ENCODE measurements at regions not wholly inside any gene's neighbourhood (a gene's known extent, or its start where the extent isn't known, plus 50 kb on each side); places are given as distances from the start of the nearest gene placed in this dataset.
"Not testable (repeated sequence)": the region's sequence is repeated elsewhere in the genome, so short reads cannot be mapped to it uniquely, and the experiment has no call there.

DNA sequence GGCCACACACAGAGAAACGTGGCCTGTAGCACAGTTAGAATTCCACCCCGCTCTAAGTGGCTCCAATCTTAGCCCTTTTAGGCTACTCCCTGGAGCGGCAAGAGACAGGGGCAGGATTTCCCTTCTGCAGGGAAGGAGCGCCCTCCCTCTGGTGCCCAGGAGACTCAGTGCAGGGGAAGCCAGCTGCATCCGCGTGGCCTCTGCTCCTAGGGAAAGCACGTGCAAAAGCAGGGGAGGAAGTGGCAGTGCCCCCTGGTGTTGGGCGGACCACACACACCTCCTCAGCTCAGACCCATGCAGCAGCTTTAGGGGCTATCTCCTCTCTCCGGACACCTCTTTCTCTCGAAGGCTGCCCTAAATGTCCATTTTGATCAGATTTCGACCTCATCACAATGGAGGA is 50.0 kb downstream of the SPRING1 start:
- DNase-seq (ENCODE audit: low spot score), result no peak

DNA sequence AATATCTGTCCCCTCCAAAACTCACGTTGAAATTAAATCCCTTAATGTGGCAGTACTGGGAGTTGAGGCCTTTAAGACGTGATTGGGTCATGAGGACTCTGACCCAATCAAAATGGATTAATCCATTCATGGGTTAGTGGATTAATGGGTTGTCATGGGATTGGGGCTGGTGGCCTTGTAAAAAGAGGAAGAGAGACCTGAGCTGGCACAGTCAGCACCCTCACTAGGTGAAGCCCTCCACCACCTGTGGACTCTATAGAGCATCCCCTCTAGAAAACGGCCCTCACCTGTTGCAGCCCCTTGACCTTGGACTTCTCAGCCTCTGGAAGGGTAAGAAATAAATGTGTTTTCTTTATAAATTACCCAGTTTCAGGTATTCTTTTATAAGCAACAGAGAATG is 53.0 kb downstream of the SPRING1 start:
- DNase-seq (ENCODE audit: low spot score), result no peak

DNA sequence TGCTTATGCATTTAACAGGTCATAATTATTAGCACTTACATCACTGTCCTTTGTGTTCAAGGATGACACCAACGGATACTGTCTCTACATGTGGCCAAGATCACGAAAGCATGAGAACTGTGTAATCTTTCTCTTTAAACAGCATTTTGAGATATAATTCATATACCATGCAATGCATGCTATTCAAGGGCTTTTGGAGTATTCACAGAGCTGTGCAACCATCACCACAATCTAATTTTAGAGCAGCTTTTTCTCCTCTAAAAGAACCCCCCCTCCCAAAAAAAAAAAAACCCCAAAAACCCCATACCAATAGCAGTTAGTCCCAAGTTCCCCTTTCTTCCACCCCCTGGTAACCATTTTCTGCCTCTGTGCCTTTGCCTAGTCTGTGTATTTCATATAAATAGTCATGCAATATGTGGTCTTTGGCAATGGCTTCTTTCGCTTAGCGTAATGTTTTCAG is 60.6 kb downstream of the SPRING1 start:
- no peak for DNase-seq (ENCODE audit: low spot score)

DNA sequence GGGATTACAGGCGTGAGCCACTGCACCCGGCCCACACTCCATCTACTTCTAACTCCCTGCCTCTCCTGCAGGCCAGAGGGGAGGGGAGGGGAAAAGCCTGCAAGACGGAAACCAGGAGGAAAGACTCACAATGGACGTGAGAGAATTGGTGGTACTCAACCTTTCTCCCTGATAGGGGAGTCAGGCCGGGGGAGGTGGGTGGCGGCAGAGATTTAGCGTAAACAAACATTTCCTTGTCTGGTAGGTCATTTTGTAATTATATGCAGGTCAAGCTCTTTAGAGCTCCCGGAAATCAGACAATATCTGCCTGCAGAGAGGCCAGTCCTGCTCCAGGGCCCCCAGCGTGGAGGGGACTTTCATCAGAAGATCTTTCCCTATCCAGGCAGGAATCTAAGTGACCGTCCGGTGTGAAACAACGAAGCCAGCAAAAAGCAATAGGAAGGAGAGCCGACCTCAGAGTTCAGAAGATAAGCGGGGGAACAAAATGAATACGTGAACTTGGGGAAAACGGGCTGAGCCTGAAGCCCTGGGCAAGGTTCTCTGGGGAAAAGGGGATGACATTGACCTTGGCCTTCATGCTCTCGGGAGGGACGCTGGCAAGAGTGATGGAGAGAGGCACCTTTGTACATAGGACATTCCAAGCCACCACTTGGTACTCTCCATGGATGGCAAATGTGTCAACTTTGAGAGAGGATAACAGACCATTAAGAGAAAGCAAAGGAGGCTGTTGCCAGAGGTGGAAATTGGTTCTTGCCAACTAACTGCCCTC is 62.3 kb downstream of the SPRING1 start:
- DNase-seq (ENCODE audit: low spot score), result no peak

DNA sequence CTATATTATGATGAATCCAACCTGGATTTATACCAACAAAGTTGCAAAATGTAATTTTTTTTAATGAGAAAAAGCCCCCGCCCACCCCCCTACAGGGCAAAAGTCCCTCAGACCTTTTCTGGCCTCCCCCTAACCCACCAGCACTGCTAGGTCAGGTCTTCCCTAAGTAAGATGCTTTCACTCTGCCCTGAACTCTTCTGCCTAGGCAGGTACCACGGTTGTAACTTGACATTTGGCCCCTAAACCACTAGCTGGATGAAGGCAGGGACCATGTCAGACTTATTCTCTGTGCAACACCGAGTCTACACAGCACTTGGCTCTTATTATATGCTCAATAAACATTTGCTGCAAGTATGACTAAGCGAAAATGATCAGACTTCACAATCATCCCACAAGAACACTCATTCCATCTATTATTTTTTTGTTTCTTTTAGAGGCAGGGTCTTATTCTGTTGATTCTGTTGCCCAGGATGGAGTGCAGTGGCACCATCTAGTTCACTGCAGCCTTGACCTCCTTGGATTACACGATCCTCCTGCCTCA is 63.2 kb downstream of the SPRING1 start:
- DNase-seq (ENCODE audit: low spot score), result no peak

DNA sequence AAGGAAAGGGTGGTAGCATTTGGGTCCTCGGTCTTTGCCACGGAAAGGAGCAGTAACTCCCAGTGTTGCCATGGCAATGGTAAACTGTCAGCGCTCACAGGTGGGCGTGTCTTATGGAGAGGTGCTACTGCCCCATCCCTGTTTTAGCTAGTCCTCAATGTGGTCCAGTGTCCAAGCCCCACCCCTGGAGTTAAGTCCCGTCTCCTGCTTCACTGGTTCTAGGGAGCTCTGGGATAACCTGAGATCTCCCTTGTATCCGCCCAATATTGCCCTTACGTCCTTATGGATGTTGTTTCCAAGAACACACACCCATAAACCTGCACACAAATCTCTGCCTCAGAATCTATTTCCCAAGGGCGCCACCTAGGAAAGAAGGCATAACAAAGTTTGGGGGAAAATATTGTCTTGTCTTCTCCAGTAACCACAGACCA is 64.2 kb downstream of the SPRING1 start:
- DNase-seq (ENCODE audit: low spot score), result no peak

DNA sequence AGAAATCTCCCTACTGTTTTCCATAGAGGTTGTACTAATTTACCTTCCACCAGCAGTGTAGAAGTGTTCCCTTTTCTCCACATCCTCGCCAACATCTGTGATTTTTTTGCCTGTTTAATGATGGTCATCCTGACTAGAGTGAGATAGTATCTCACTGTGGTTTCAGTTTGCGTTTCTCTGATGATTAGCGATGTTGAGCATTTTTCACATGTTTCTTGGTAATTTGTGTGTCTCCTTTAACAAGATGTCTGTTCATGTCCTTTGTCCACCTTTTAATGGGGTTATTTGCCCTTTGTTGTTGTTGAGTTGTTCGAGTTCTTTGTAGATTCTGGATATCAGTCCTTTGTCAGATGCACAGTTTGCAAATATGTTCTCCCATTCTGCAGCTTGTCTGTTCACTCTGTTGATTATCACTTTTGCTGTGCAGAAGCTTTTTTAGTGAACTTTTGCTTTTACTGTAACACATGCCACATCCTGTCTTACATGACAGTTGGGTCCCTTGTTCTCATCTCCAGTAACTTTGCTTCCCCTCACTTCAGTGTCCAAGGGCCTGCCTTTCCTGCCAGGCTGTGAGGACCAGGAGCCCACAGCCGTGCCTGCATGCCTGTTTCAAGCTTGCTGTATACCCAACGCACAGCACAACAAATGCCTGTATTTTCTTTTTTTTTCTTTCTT is 64.9 kb downstream of the SPRING1 start:
- DNase-seq (ENCODE audit: low spot score), result peak; percentile 46

DNA sequence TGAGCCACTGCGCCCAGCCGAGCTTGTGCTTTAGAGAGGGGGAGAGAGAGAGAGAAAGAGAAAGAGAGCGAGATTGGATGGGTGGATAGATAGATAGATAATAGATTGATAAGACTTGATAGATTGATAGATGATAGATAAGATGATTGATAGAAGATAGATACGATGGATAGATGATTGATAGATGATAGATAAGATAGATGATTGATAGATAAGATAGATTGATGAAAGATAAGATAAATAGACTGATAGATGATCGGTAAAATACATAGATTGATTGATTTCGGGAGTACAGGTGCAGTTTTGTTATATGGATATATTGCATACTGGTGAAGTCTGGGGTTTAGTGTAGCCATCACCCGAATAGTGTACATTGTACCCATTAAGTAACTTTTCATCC is 65.9 kb downstream of the SPRING1 start:
- DNase-seq (ENCODE audit: low spot score), result no peak

DNA sequence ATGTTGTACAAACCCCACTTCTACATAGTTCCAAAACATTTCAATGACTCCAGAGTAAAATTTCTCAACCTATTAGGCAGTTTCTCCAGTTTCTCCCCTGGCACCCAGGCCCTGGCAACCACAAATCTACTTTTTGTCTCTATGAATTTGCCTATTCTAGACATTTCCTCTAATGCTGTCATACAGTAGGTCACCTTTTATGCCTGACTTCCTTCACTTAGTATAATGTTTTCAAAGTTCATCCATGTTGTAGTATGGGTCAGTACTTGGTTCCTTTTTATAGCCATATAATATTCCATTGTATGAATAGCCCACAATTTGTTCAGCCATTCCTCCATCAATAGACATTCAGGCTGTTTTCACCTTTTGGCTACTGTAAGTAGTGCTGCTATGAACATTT is 67.0 kb downstream of the SPRING1 start:
- DNase-seq (ENCODE audit: low spot score), result no peak

DNA sequence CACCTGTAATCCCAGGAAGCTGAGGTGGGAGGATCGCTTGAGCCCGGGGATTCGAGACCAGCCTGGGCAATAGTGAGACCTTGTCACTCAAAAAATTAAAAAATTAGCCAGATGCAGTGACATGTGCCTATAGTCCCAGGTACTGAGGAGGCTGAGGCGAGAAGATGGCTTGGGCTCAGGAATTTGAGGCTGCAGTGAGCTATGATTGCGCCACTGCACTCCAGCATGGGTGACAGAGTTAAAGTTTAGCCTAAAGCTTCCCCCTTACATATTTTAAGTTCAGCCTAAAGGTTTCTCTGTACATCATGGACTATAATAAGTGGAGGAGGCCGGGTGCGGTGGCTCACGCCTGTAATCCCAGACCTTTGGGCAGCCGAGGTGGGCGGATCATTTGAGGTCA is 70.1 kb downstream of the SPRING1 start:
- no peak for DNase-seq (ENCODE audit: low spot score)

DNA sequence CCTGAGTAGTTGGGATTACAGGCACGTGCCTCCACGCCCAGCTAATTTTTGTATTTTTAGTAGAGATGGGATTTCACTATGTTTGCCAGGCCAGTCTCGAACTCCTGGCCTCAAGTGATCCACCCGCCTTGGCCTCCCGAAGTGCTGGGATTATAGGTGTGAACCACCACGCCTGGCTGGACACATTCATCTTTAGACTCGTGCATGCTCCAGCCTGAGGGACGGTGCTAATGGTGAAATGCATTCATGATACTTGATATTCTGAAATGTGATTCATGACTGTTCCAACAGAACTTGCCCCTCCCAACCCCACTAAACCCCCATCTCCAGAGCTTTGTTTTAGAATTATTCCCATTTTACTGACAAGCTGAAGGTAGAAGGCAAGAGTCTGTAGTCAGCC is 71.0 kb downstream of the SPRING1 start:
- not testable (repeated sequence) for DNase-seq (ENCODE audit: low spot score)

DNA sequence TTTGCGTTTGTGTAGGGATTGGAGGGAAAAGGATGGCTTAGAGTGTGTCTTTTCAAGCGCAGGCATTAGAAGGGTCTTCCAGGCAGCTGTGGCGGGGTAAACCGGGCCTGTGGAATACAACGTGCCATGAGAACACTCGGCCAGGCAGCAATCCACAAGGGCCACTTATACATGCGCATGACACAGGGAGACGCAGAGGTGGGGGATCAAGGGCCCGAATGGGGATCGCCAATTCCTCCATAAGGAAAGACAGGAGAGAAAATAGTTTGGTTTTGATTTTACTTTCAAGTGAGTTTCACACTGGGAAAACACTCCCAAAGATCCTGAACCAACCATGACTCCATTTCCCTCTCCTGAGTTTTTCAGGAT is 71.6 kb downstream of the SPRING1 start:
- no peak for DNase-seq (ENCODE audit: low spot score)

DNA sequence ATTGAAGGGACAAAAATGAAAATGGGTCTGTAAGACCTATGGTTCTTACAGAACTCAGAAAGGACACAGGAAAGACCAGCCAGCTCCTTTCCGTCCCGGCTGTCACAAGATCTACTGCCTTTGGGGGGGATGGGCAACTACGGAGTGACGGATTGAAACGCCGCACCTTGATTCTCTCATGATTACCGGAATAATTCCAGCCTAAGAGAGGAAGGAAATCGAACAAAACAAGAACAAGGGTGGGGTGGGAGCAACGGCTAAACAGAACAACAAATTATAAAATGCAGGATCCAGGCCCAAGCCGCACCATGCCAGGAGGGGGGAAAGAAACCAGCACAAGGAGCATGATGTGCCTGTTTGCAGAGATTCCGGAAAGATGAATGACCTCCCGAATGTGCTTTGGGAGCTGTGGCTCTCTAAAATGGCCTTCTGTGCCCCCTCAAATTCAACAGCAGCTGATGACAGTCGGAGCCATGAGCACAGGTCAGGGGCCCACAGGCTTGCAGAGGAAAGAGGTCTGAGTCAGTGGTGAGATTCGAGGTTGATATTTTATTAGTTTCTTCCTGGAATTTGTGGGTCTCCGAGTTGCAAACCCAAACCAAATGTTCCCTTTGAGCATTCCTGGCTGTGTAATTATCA is 72.1 kb downstream of the SPRING1 start:
- no peak for DNase-seq (ENCODE audit: low spot score)

DNA sequence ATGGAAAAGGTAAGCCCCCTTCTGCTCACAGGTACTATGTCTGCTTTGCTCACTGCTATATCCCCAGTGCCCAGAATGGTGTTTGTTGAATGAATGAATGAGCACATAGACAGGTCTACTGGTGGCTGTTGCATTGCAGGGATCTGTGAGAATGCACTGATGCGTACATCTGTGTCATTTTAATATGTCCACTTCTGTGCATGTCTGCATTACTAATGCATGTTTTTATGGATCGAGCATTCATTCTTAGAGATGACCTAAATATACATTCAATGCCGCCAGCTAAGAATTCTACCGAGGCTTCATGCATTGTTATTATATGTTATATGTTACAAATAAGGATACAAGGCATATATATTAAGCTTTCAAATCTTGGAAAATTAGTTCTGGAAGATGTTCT is 73.8 kb downstream of the SPRING1 start:
- DNase-seq (ENCODE audit: low spot score), result no peak

DNA sequence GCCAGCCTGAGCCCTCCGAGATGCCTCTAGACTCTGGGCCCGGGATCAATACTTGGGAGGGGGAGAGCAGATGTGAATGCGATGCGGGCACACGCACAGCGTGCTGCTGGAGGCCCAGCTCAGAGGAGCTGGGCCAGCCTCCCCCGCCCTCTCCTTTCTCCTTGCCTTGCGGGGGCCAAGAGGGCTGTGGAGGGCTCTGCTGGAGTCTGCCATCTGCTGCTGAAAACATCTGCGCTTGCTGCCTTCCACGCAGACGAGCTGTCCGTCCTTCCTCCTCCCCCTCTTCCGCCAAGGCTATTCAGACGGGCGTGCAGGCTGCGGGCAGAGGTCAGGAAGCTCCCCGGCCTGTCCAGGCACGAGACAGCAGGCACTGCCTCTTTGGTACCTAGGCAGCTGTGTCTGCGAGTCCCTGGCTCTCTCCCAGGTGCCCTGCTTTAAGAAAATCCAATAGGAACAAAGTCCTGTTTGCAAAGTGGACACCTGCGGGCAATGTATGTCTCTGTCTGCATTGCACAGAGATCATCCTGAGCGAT is 75.2 kb downstream of the SPRING1 start:
- no peak for DNase-seq (ENCODE audit: low spot score)

DNA sequence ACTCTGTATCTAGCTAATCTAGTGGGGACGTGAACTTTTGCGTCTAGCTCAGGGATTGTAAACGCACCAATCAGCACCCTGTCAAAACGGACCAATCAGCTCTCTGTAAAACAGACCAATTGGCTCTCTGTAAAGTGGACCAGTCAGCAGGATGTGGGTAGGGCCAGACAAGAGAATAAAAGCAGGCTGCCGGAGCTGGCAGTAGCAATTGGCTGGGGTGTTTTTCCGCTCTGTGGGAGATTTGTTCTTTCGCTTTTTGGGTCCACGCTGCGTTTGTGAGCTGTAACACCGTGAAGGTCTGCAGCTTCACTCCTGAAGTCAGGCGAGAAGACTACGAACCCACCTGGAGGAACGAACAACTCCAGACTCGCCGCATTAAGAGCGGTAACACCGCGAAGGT is 76.5 kb downstream of the SPRING1 start:
- no peak for DNase-seq (ENCODE audit: low spot score)

DNA sequence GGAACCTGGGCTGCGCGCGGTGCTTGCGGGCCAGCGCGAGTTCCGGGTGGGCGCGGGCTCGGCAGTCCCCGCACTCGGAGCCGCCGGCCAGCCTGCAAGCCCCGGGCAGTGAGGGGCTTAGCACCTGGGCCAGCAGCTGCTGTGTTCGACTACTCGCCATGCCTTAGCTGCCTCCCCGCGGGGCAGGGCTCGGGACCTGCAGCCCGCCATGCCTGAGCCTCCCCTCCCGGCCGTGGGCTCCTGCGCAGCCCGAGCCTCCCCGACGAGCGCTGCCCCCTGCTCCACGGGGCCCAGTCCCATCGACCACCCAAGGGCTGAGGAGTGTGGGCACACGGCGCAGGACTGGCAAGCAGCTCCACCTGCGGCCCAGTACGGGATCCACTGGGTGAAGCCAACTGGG is 77.1 kb downstream of the SPRING1 start:
- DNase-seq (ENCODE audit: low spot score), result not testable (repeated sequence)

DNA sequence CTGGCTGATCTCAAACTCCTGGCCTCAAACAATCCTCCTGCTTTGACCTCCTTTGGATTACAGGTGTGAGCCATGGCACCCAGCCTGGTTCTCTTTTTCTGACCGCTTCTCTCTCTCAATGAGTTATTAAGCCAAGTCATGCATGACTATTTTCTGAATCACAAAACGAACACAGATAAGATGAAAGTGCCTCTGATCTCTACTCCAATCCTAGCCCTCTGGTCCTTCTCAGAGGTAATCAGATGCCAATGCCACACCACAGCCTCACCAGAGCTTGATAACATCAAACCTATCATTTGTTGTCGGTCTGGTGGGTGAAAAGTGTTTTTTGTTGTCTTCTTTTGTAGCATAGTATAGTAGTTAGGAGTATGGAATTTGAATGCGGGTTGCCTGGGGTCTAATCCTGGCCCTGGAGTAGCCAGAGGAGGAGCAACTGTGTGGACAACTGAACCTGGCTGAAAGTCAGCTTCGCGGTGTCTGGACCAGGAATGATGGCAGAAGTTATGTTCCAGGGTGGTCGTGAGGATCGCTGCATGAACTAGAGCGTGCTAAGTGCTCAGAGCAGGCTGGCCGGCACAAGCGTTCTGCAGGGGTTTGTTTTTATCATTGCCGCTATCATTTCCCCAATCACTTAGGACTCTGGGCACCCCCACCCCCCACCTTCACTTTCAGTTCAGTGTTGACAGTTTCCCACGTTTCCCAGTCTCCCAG is 77.9 kb downstream of the SPRING1 start:
- DNase-seq (ENCODE audit: low spot score), result no peak

DNA sequence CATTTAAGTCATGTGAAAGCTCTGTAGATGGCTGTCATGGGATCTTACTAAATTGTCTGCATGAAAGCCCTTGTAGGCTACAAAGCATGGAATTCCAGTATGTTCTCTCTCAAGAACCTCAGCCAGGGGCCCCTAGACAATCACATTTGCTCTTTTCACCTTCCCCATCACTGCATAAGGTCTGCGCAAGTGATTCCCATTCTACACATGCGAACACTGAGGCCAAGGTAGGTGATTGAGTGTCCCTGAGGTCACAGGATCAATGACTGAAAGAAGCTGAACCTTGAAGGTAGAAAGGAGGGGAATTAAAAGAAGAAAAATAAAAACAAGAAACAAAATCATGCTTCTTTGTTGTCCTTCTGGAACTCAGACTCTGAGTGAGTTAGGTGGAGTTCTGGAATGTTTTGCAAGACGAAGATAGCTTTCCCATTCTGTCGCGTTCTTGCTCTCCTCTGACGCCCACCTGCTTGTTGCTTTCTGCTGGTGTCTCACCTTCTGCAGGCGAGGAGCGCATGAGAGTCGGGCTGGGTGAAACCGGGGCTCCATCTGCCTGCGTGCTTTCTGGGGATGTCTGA is 79.9 kb downstream of the SPRING1 start:
- DNase-seq (ENCODE audit: low spot score), result no peak

DNA sequence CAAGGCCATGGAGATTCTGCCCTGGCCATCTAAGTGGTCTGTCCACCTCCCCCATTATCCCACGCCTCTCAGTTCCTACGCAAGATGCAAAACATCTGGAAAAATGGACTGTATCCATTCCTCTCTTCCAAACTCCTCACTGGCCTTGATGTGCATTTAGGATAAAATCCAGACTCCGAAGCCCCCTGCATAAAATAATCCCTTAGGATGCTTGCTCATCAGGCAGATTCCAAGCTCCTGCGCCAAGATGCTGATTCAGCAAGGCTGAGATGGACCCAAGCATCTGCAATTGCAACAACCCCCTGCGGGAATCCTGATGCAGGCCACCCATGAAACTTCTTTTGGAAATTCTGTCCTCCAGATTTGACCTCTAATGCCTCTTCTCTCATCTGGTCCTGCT is 81.6 kb downstream of the SPRING1 start:
- DNase-seq (ENCODE audit: low spot score), result no peak

DNA sequence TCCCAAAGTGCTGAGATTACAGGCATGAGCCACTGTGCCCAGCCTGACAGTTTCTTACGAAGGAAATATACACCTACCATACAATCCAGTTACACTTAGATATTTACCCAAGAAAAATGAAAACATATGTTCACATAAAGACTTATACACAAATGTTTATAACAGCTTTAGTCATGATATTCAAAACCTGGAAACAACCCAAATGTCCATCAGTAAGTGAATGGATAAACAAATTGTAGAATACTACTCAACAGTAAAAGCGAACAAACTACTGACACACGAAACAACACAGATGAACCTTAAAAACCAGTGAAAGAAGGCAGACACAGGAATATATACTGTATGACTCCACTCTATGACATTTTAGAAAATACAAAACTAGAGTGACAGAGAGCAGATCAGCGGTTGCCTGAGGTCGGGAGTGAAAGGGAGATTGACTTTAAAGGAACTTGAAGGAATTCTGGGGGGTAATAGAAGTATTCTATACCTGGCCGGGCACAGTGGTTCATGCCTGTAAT is 83.6 kb downstream of the SPRING1 start:
- DNase-seq (ENCODE audit: low spot score), result no peak
